Erythroblast (primary cell): ENCODE measurements at regions not wholly inside any gene's neighbourhood (a gene's known extent, or its start where the extent isn't known, plus 50 kb on each side); places are given as distances from the start of the nearest gene placed in this dataset.

Source experiments
- GATA1 ChIP-seq: IDR thresholded peaks from 2 replicates; pipeline ENCODE4 v1.6.1; 2011; ENCODE audit warnings: low read depth, mild to moderate bottlenecking, control low read depth, low read length, moderate library complexity
- POLR2A ChIP-seq: IDR thresholded peaks from 2 replicates; pipeline ENCODE4 v1.6.1; 2011; ENCODE audit warnings: mild to moderate bottlenecking, low read length

GRCh38 chr14:43677581-43677980 is 829.5 kb downstream of the FSCB start:
- no peak for TF ChIP-seq POLR2A
- TF ChIP-seq GATA1, result no peak
